Ovary (tissue), 7 donors: ENCODE measurements at regions not wholly inside any gene's neighbourhood (a gene's known extent, or its start where the extent isn't known, plus 50 kb on each side); places are given as distances from the start of the nearest gene placed in this dataset. TPM values are rescaled to one million over a fixed set of nuclear protein-coding genes. Genes with fewer than 3 reads are reported as not detected.

ENCODE experiments used
- DNase-seq, 5 donors: peaks; one replicate each; pipeline ENCODE4 v3.0.0-alpha.2; 2019 to 2020
- H3K27ac ChIP-seq, 2 donors: fragments of 200-600 bp; one replicate each; pipeline versions ENCODE4 v1.5.1 to v1.8.0; 2019 to 2022
- H3K27me3 ChIP-seq: fragments of 200-600 bp; one replicate; pipeline ENCODE4 v1.8.0; 2022
- H3K36me3 ChIP-seq: fragments of 200-600 bp; sonication (generic); one replicate; pipeline ENCODE4 v1.5.1; 2019
- H3K4me1 ChIP-seq: one replicate; pipeline ENCODE4 v1.8.1; 2013; ENCODE audit warnings: mild to moderate bottlenecking, moderate library complexity; ENCODE audit not compliant: insufficient read depth
- H3K4me3 ChIP-seq: fragments of 200-600 bp; sonication (generic); one replicate; pipeline ENCODE4 v1.5.1; 2017
- H3K9me3 ChIP-seq, 2 donors: fragments of 200-600 bp in 1 of 2; sonication (generic) in 1 of 2; one replicate each; pipeline versions ENCODE4 v1.5.1 to v1.8.1; 2013 to 2019; ENCODE audit warnings: mild to moderate bottlenecking in 1 of 2, moderate library complexity in 1 of 2
- CTCF ChIP-seq, 3 donors: fragments of 450-650 bp in 2 of 3; fragments of 200-600 bp in 1 of 3; IDR thresholded peaks; one replicate each; pipeline versions ENCODE4 v1.5.1 to v1.8.0; 2016 to 2022; ENCODE audit warnings: antibody characterized with exemption in 3 of 3, mild to moderate bottlenecking in 1 of 3
- EP300 ChIP-seq: sonication (generic); formaldehyde crosslinking; IDR thresholded peaks from one replicate; pipeline ENCODE4 v1.6.1; 2017; ENCODE audit warnings: antibody characterized with exemption
- POLR2A ChIP-seq: fragments of 450-650 bp; IDR thresholded peaks from one replicate; pipeline ENCODE4 v1.6.1; 2017; ENCODE audit warnings: antibody characterized with exemption, mild to moderate bottlenecking, moderate library complexity
- WGBS, 3 donors: extraction: QIAGEN DNeasy Blood & Tissue Kit in 1 of 3; methylation state at CpG; one replicate each; pipeline versions ENCODE4 v1.1.5 to v1.1.7; 2013 to 2017; 5-methylcytosine and 5-hydroxymethylcytosine counted together
- intact Hi-C, 4 donors: fragments of 100-400 bp; cut with DNase I; formaldehyde crosslinking; loops; one replicate each; pipeline versions ENCODE4 v1.11.0 to v1.15.1; 2022 to 2023
- microRNA-seq, 3 donors: library from miRNA; unstranded; fragments of <30 nt; microRNA quantifications; one replicate each; pipeline versions ENCODE4 to v1.2.0, GENCODE V29; 2019 to 2020
- small RNA-seq: library from RNA; depleted of rRNA; stranded (forward); fragments of <200 nt; gene quantifications from one replicate; pipeline ENCODE3, GENCODE V24; 2016
- donor health status: DM: no; HTN: no; CAD: no; lungs with moderate emphysema.
- donor health status: DM: no; HTN: no; CAD: no.
- donor health status: Bipolar disorder and iron deficiency.
- donor health status: DM: no; HTN: no; CAD: no.
- donor health status: DM: yes; HTN: yes; CAD: no.

- TF ChIP-seq POLR2A (no peak), EP300 (no peak), CTCF (IDR thresholded peaks at IDR 0.05) (no peak)
- WGBS, 3 donors: 83 to 92% (median 89%) methylated on average over 3 of the region's 3 CpGs
- Histone ChIP-seq H3K36me3 (no peaks in the 10 kb centered on the region), H3K4me1 (no peaks in the 10 kb centered on the region), H3K27ac (no peak overlapping the region), H3K4me3 (no peak overlapping the region), H3K27me3 (no peaks in the 10 kb centered on the region), H3K9me3 (no peaks in the 10 kb centered on the region)
- intact Hi-C loops: no loop called here
- DNase-seq: no peak
Observed at GRCh38 chr12:98456041-98456440, 59.3 kb upstream of the TMPO start.

- no peaks in the 10 kb centered on the region for H3K27me3 ChIP-seq
- TF ChIP-seq CTCF (IDR thresholded peaks at IDR 0.05): no peak
- TF ChIP-seq POLR2A: no peak
- TF ChIP-seq EP300: no peak
- WGBS, 3 donors: 17 to 21% (median 18%) methylated on average over 38 to 50 of the region's 50 CpGs
- peak overlapping the region; percentile 37 for H3K4me3 ChIP-seq
- no peaks in the 10 kb centered on the region for H3K9me3 ChIP-seq
- no peaks in the 10 kb centered on the region for H3K4me1 ChIP-seq
- intact Hi-C loops: no loop called here
- H3K27ac ChIP-seq: no peak overlapping the region
- H3K36me3 ChIP-seq: no peaks in the 10 kb centered on the region
- peak; percentile 31 to 68 (median 52) for DNase-seq
Observed at GRCh38 chr12:98456576-98457573, 58.5 kb upstream of the TMPO start.

GRCh38 chr12:98464190-98464589 lies 51.2 kb upstream of the TMPO start:
- no peaks in the 10 kb centered on the region for H3K36me3 ChIP-seq
- H3K27me3 ChIP-seq: no peaks in the 10 kb centered on the region
- DNase-seq: no peak
- H3K27ac ChIP-seq: no peak overlapping the region
- no peak for TF ChIP-seq CTCF (IDR thresholded peaks at IDR 0.05)
- TF ChIP-seq POLR2A: no peak
- TF ChIP-seq EP300: no peak
- intact Hi-C loops: no loop called here
- H3K9me3 ChIP-seq: no peaks in the 10 kb centered on the region
- no peak overlapping the region for H3K4me3 ChIP-seq
- 11 to 19% (median 17%) methylated on average over 1 of the region's 1 CpG for WGBS, 3 donors
- H3K4me1 ChIP-seq: peaks cover 1% of the 10 kb centered on the region

- Histone ChIP-seq H3K9me3 (no peaks in the 10 kb centered on the region), H3K27ac (no peak overlapping the region), H3K4me1 (peaks cover 5% of the 10 kb centered on the region), H3K4me3 (no peak overlapping the region), H3K36me3 (no peaks in the 10 kb centered on the region), H3K27me3 (no peaks in the 10 kb centered on the region)
- DNase-seq: no peak
- TF ChIP-seq EP300 (no peak), CTCF (IDR thresholded peaks at IDR 0.05) (no peak)
- WGBS, 3 donors: 85 to 97% (median 88%) methylated on average over 1 of the region's 1 CpG
- intact Hi-C loops: no loop called here
Observed at GRCh38 chr12:98465505-98465904, 49.9 kb upstream of the TMPO start.

Small RNA genes in the stretch of these regions (microRNA-seq; reads per million reads assigned to microRNA genes)
- gene MIR4303 (0 reads per million in 3 donors), gene MIR4495 (0 reads per million in 3 donors)

Small RNA genes in the stretch of these regions (small RNA-seq; reads per million reads assigned to genes)
- gene AC018659.1 (not detected), gene MIR4303 (not detected), gene MIR4495 (not detected), gene RNU4-41P (not detected), gene RNU6-36P (not detected)
